Karpas-422 (cell line): ENCODE measurements at regions not wholly inside any gene's neighbourhood (a gene's known extent, or its start where the extent isn't known, plus 50 kb on each side); places are given as distances from the start of the nearest gene placed in this dataset.

Experiments used
- DNase-seq: peaks from one replicate; pipeline ENCODE4 v3.0.0-alpha.2; 2015
- H2AFZ ChIP-seq: fragments of 200-600 bp; sonication (generic); 2 replicates; pipeline ENCODE4 v1.6.1; 2014; ENCODE audit warnings: antibody characterized with exemption, low read length, mixed read lengths
- H3K27ac ChIP-seq: fragments of 200-600 bp; sonication (generic); 2 replicates; pipeline ENCODE4 v1.5.1; 2014; ENCODE audit warnings: mild to moderate bottlenecking, low read length, moderate library complexity
- H3K27me3 ChIP-seq: fragments of 200-600 bp; sonication (generic); 2 replicates; pipeline ENCODE4 v1.6.1; 2014; ENCODE audit warnings: low read length, mixed read lengths
- H3K36me3 ChIP-seq: fragments of 200-600 bp; sonication (generic); 2 replicates; pipeline ENCODE4 v1.6.1; 2014; ENCODE audit warnings: low read length, mixed read lengths; ENCODE audit not compliant: insufficient read depth
- H3K4me1 ChIP-seq: fragments of 200-600 bp; sonication (generic); 2 replicates; pipeline ENCODE4 v1.6.1; 2014; ENCODE audit warnings: mild to moderate bottlenecking, low read length, mixed read lengths
- H3K4me2 ChIP-seq: fragments of 200-600 bp; sonication (generic); 2 replicates; pipeline ENCODE4 v1.6.1; 2014; ENCODE audit warnings: low read length, low read depth, mild to moderate bottlenecking; ENCODE audit not compliant: poor library complexity, severe bottlenecking
- H3K4me3 ChIP-seq: fragments of 200-600 bp; sonication (generic); 2 replicates; pipeline ENCODE4 v1.5.1; 2014; ENCODE audit warnings: mild to moderate bottlenecking, antibody characterized with exemption, low read length, mixed read lengths
- H3K79me2 ChIP-seq: fragments of 200-600 bp; sonication (generic); 2 replicates; pipeline ENCODE4 v1.6.1; 2014; ENCODE audit warnings: mild to moderate bottlenecking, low read length, mixed read lengths
- H3K9ac ChIP-seq: fragments of 200-600 bp; sonication (generic); 2 replicates; pipeline ENCODE4 v1.6.0; 2014; ENCODE audit warnings: low read length
- H3K9me2 ChIP-seq: fragments of 200-600 bp; sonication (generic), shearing (Covaris generic); replicated peaks from 2 replicates; pipeline ENCODE4 v1.6.0; 2014; ENCODE audit warnings: mild to moderate bottlenecking, low read length, moderate library complexity; ENCODE audit not compliant: insufficient read depth
- H3K9me3 ChIP-seq: fragments of 300-700, 200-600 bp; sonication (generic); 2 replicates; pipeline ENCODE4 v1.6.1; 2014; ENCODE audit warnings: low read length, mixed read lengths
- H4K20me1 ChIP-seq: fragments of 200-600 bp; sonication (generic); 2 replicates; pipeline ENCODE4 v1.6.1; 2014; ENCODE audit warnings: mild to moderate bottlenecking, antibody characterized with exemption, low read length, low read depth; ENCODE audit not compliant: insufficient read depth

DNA sequence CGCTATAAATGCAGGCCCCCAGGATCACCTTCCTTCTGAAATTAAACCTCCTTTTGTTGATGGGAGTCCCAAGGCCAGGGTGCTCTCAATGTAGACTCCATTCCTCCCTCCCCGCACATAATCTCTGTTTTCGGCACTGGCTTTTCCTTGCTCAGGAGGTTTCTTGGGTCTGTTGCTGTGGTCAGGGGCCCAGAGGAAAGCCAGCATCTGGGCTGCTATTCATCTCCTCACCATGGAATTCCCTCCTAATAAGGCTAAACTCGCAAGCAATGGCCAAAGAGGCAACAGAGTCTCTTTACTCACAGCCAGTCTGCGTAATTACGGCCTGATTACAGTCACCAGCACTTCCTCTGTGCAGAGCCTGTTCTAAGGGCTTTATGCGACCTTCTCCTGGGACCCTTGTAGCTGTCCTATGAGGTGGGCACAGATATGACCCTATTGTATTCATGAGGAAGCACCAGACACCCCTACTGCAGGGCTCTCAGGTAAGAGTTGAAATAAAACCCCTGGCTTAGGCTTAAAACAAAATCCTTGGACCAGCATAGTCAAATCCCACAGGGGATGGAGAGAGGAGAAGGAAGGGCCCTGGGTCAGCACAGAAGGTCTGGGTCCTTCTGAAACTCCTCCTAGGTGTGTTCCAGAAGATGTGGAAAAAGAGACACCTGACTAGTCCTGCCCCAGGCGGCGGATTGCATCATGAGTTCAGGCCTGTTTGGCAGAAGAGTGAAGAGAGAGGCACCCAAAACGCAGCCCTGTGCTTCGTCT, 105.0 kb upstream of the SH3BP4 start:
- Histone ChIP-seq H3K4me3 (no peak overlapping the region), H4K20me1 (no peaks in the 10 kb centered on the region), H3K4me2 (no peak overlapping the region), H3K27me3 (no peaks in the 10 kb centered on the region), H3K79me2 (no peaks in the 10 kb centered on the region), H3K27ac (no peak overlapping the region), H3K9me3 (no peaks in the 10 kb centered on the region), H3K9ac (no peak overlapping the region), H3K9me2 (no peaks in the 10 kb centered on the region), H2AFZ (no peak overlapping the region), H3K36me3 (no peaks in the 10 kb centered on the region), H3K4me1 (0 out of 2 replicates have a peak, but pooled peaks cover 6% of the 10 kb centered on the region)
- DNase-seq: no peak

DNA sequence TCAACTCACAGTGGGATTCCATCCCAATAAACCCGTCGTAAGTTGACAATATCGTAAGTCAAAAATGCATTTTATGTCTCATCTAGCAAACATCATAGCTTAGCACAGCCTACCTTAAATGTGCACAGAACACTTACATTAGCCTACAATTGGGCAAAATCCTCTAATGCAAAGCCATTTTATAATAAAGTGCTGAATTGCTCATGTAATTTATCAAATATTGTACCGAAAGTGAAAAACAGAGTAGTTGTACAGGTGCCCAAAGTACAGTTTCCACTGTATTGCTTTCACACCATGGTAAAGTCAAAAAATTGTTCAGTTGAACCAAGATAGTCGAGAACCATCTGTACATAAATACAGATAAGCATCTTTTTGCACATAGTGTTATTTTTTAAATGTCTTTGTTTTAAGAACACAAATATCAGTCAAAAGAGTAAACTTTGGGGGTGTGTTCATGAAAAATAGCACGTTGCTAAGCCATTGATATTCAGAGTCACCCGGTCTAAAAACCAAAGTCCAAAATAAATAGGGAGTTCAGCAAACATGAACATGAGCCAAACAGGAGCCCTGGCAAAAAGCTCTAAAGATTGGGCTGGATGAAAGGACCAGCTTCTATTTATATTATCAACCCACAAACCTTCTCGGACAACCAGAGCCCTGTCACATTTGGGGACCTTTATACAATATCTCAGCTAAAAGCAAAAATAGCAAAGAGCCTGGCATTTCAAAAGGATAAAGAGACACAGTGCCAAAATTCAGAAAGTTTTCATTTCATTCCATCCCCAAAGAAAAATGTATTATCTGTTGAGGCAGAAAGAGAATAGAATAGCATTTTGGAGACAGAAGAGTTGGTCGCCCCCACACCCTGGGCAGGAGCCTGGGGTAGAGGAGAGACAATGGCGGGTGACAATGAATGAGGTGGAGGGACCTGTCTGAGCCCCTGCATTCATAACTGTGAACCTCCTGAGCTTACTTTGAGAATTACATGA, 105.9 kb upstream of the SH3BP4 start:
- Histone ChIP-seq H3K27me3 (no peaks in the 10 kb centered on the region), H3K4me1 (0 out of 2 replicates have a peak, but pooled peaks cover 6% of the 10 kb centered on the region), H4K20me1 (no peaks in the 10 kb centered on the region), H3K79me2 (no peaks in the 10 kb centered on the region), H3K4me2 (no peak overlapping the region), H2AFZ (no peak overlapping the region), H3K4me3 (no peak overlapping the region), H3K9me3 (no peaks in the 10 kb centered on the region), H3K36me3 (no peaks in the 10 kb centered on the region), H3K9ac (no peak overlapping the region), H3K9me2 (no peaks in the 10 kb centered on the region), H3K27ac (no peak overlapping the region)
- DNase-seq: no peak

DNA sequence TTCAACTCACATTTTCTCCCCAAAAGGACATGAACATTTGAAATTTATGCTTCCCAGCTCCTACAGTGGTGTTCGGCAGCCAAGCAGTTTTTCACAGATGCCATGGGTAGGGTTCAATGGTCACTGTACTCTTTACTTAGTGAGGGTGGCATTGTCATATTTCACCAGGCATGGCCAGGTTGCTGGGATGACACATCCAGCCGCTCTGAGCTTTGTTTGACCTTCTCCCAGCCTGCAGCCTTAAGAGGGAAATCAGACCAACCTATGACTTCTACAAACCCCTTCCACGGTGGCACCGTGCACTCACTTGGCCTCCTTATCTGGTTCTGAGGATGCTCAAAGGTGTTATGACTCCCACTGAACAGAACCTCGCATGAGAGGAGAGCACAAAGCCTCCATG, 108.4 kb upstream of the SH3BP4 start:
- H2AFZ ChIP-seq: no peak overlapping the region
- H3K9me3 ChIP-seq: no peaks in the 10 kb centered on the region
- no peaks in the 10 kb centered on the region for H3K79me2 ChIP-seq
- peaks cover 12% of the 10 kb centered on the region for H3K4me1 ChIP-seq
- H3K9ac ChIP-seq: no peak overlapping the region
- no peaks in the 10 kb centered on the region for H4K20me1 ChIP-seq
- H3K9me2 ChIP-seq: no peaks in the 10 kb centered on the region
- no peak overlapping the region for H3K4me2 ChIP-seq
- H3K36me3 ChIP-seq: no peaks in the 10 kb centered on the region
- no peak overlapping the region for H3K4me3 ChIP-seq
- no peak overlapping the region for H3K27ac ChIP-seq
- H3K27me3 ChIP-seq: no peaks in the 10 kb centered on the region
- no peak for DNase-seq

DNA sequence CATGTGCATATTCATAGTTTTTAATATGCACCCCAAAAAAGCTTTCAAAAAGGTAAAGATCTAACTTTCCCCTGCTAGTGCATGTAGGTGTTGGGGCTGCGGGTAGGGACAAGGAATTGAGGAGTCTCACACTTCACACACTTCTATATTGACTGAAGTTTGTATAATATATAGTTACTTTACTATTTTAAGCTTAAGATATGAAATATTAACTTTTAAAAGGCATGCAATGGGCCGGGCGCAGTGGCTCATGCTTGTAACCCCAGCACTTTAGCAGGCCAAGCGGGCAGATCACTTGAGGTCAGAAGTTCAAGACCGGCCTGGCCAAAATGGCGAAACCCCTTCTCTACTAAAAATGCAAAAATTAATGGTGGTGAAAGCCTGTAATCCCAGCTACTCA, 109.1 kb upstream of the SH3BP4 start:
- Histone ChIP-seq H3K4me3 (no peak overlapping the region), H2AFZ (no peak overlapping the region), H3K9ac (no peak overlapping the region), H3K27ac (no peak overlapping the region), H3K9me2 (no peaks in the 10 kb centered on the region), H4K20me1 (no peaks in the 10 kb centered on the region), H3K27me3 (no peaks in the 10 kb centered on the region), H3K9me3 (no peaks in the 10 kb centered on the region), H3K4me1 (peaks cover 11% of the 10 kb centered on the region), H3K36me3 (no peaks in the 10 kb centered on the region), H3K79me2 (no peaks in the 10 kb centered on the region), H3K4me2 (no peak overlapping the region)
- DNase-seq: no peak

DNA sequence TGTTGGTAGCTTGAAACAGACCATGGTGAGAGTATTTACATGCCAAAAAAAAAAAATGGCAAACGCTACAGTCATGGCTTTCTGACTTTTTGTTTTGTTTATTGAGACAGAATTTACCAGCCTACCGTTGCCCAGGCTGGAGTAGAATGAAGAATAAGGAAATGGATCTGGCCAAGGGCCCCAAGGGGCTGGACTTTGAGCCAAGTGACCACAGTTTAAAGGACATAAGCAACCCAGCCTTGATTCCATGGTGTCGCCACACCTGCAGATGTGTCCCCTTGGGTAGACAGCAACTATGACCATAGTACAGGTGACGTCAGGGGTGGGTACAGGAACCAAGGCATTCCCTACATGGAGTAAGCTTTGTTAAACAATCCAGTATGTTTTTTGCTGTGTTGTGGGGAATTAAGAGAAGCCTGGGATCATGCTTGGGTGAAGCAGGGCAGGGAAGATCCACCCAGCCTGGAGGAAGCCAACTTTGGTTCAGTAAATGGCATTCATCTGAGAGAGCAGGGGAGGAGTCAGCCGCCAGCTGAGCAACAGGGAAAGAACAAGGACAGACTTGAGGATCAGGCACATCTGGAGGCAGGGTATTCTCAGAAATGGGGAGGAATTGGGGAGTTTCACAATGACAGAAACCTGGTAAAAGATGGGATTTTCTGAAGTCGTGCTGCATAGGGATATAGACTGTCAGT, 110.3 kb upstream of the SH3BP4 start:
- Histone ChIP-seq H3K27ac (no peak overlapping the region), H3K4me2 (no peak overlapping the region), H2AFZ (no peak overlapping the region), H3K36me3 (no peaks in the 10 kb centered on the region), H3K9me2 (no peaks in the 10 kb centered on the region), H3K27me3 (no peaks in the 10 kb centered on the region), H3K79me2 (no peaks in the 10 kb centered on the region), H3K9me3 (no peaks in the 10 kb centered on the region), H3K4me1 (peaks cover 11% of the 10 kb centered on the region), H4K20me1 (no peaks in the 10 kb centered on the region), H3K9ac (no peak overlapping the region), H3K4me3 (no peak overlapping the region)
- no peak for DNase-seq

DNA sequence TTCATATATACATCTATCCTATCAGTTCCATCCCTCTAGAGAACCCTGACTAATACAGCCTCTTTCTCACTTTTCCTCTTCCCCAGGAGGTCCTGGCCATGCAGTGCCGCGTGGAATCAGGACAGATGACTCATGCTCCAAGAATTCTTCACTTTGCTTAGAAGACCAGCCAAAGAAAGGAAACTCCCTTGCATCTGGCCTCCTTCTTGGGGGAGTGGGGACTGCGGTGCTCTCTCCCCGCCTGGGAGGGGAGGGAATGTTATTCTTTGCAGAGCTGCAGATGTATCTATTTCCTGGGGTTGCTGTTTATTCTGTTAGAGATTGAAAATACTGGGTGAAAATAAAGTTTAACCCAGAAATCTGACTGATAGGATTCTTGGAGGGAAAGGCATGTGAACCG, 111.5 kb upstream of the SH3BP4 start:
- no peak overlapping the region for H3K27ac ChIP-seq
- H4K20me1 ChIP-seq: no peaks in the 10 kb centered on the region
- no peaks in the 10 kb centered on the region for H3K9me3 ChIP-seq
- H3K4me2 ChIP-seq: no peak overlapping the region
- DNase-seq: no peak
- H3K4me1 ChIP-seq: peaks cover 11% of the 10 kb centered on the region
- no peak overlapping the region for H3K4me3 ChIP-seq
- no peaks in the 10 kb centered on the region for H3K27me3 ChIP-seq
- no peaks in the 10 kb centered on the region for H3K79me2 ChIP-seq
- no peaks in the 10 kb centered on the region for H3K9me2 ChIP-seq
- H3K9ac ChIP-seq: no peak overlapping the region
- H2AFZ ChIP-seq: no peak overlapping the region
- no peaks in the 10 kb centered on the region for H3K36me3 ChIP-seq

DNA sequence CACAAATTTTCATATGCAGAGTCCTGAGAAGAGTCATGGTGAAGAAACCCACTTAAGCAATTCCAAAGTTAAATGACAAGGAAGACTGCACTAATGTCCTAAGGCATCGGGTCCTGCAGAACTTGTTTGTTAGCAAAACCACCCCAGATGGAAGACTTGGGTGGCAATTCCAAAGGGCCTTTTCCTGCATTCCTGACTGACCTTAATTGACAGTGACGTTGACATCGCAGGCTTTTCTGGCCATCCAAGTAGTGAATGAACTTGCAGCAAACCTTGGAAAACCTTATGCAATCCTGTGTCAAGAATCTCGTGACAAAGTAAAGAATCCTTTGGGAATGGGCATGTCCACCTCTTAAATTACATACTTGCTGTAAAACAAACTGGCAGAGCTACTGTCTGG, 112.5 kb upstream of the SH3BP4 start:
- no peak overlapping the region for H3K4me3 ChIP-seq
- H3K4me2 ChIP-seq: no peak overlapping the region
- H3K27me3 ChIP-seq: no peaks in the 10 kb centered on the region

DNA sequence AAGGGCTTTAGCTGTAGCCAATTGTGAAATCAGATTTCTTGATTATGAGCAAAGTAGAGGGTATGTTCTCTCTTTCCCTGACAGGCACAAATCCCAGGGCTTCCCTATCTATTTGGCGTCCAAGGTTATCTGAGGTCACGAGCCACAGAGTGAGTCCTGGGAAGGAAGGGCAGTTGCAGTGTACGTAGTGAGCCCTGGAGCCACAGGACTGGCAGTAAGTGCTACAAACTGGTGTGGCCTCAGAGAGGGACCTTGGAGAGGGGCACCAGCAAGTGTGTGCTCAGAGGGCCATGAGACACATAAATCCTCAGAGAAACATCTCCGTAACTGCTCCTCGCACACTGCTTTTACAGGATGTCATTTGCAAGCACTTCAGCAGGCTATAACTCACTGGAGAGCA, 115.5 kb upstream of the SH3BP4 start:
- no peaks in the 10 kb centered on the region for H3K9me3 ChIP-seq
- no peaks in the 10 kb centered on the region for H3K9me2 ChIP-seq
- H3K36me3 ChIP-seq: no peaks in the 10 kb centered on the region
- H3K9ac ChIP-seq: no peak overlapping the region
- H4K20me1 ChIP-seq: no peaks in the 10 kb centered on the region
- no peak overlapping the region for H2AFZ ChIP-seq
- peaks cover 11% of the 10 kb centered on the region for H3K4me1 ChIP-seq
- no peak overlapping the region for H3K27ac ChIP-seq
- no peak overlapping the region for H3K4me3 ChIP-seq
- H3K27me3 ChIP-seq: no peaks in the 10 kb centered on the region
- no peak overlapping the region for H3K4me2 ChIP-seq
- no peak for DNase-seq
- H3K79me2 ChIP-seq: no peaks in the 10 kb centered on the region

More for the DNA sequence above, 112.5 kb upstream of the SH3BP4 start:
- H2AFZ ChIP-seq: no peak overlapping the region
- no peak overlapping the region for H3K27ac ChIP-seq
- no peaks in the 10 kb centered on the region for H3K9me3 ChIP-seq
- H4K20me1 ChIP-seq: no peaks in the 10 kb centered on the region
- no peaks in the 10 kb centered on the region for H3K36me3 ChIP-seq
- H3K4me1 ChIP-seq: peaks cover 11% of the 10 kb centered on the region
- no peaks in the 10 kb centered on the region for H3K79me2 ChIP-seq
- no peak overlapping the region for H3K9ac ChIP-seq
- DNase-seq: no peak
- no peaks in the 10 kb centered on the region for H3K9me2 ChIP-seq
